ENCODE measurements at regions not wholly inside any gene's neighbourhood (a gene's known extent, or its start where the extent isn't known, plus 50 kb on each side); places are given as distances from the start of the nearest gene placed in this dataset.

GRCh38 chr2:65589667-65590066 is 157.3 kb upstream of the SPRED2 start:
- TF ChIP-seq CTCF (IDR thresholded peaks at IDR 0.05) = no peak
- no peak for TF ChIP-seq POLR2A (IDR thresholded peaks at IDR 0.05)
